ENCODE measurements at regions not wholly inside any gene's neighbourhood (a gene's known extent, or its start where the extent isn't known, plus 50 kb on each side); places are given as distances from the start of the nearest gene placed in this dataset.

- Histone ChIP-seq H2BK15ac (ENCODE audit: low read depth, low read length) (no peak overlapping the region), H3K4me2 (ENCODE audit: insufficient read depth, insufficient read length, low read length) (no peak overlapping the region), H3K79me2 (ENCODE audit: insufficient read depth, low read length) (no peaks in the 10 kb centered on the region), H2BK20ac (ENCODE audit: low read depth, low read length, poor library complexity, severe bottlenecking) (no peak overlapping the region), H3K18ac (ENCODE audit: insufficient read length, low read depth, low read length) (no peak overlapping the region), H3T11ph (ENCODE audit: low read length) (no peak overlapping the region), H3K27me3 (ENCODE audit: insufficient read depth, low read length) (no peaks in the 10 kb centered on the region), H4K20me1 (ENCODE audit: control insufficient read depth, insufficient read depth, insufficient read length) (no peaks in the 10 kb centered on the region), H2BK120ac (ENCODE audit: low read depth, low read length, poor library complexity, severe bottlenecking) (no peak overlapping the region), H2AFZ (ENCODE audit: low read length) (no peak overlapping the region), H4K8ac (replicated peaks; ENCODE audit: insufficient read length, low read depth, low read length) (no peak overlapping the region), H3K79me1 (ENCODE audit: insufficient read depth, low read depth, low read length, poor library complexity, severe bottlenecking) (no peaks in the 10 kb centered on the region), H4K5ac (ENCODE audit: insufficient read length, low read depth, low read length) (no peak overlapping the region), H3K27ac (ENCODE audit: insufficient read length, low read depth, low read length) (no peak overlapping the region), H3K23me2 (ENCODE audit: insufficient read length, low read depth, low read length, poor library complexity, severe bottlenecking) (no peaks in the 10 kb centered on the region), H4K91ac (ENCODE audit: insufficient read length, low read depth, low read length) (no peak overlapping the region), H3K23ac (ENCODE audit: insufficient read length, low read depth, low read length) (no peak overlapping the region), H3K56ac (ENCODE audit: insufficient read length, low read depth, low read length) (no peak overlapping the region), H2BK12ac (ENCODE audit: insufficient read length, low read depth, low read length) (no peak overlapping the region), H3K4ac (ENCODE audit: low read depth, low read length) (no peak overlapping the region), H3K14ac (ENCODE audit: insufficient read depth, low read length) (no peak overlapping the region), H3K9ac (ENCODE audit: extremely low read depth, insufficient read length, low read length) (no peak overlapping the region), H3K4me1 (ENCODE audit: insufficient read depth, low read length) (no peaks in the 10 kb centered on the region), H3K9me3 (ENCODE audit: control insufficient read depth, low read depth, low read length) (no peaks in the 10 kb centered on the region), H2AK5ac (ENCODE audit: insufficient read length, low read length) (no peak overlapping the region), H2BK5ac (ENCODE audit: insufficient read length, low read length) (no peak overlapping the region)
- WGBS (ENCODE audit: extremely low coverage, insufficient read length, low lambda C conversion rate): no CpG with 5 or more reads among the region's 5 CpGs
- no peaks in the 10 kb centered on the region for H3K9me3 Mint-ChIP-seq
- no peaks in the 10 kb centered on the region for H3K4me1 Mint-ChIP-seq
- TF ChIP-seq, protein P1, sequence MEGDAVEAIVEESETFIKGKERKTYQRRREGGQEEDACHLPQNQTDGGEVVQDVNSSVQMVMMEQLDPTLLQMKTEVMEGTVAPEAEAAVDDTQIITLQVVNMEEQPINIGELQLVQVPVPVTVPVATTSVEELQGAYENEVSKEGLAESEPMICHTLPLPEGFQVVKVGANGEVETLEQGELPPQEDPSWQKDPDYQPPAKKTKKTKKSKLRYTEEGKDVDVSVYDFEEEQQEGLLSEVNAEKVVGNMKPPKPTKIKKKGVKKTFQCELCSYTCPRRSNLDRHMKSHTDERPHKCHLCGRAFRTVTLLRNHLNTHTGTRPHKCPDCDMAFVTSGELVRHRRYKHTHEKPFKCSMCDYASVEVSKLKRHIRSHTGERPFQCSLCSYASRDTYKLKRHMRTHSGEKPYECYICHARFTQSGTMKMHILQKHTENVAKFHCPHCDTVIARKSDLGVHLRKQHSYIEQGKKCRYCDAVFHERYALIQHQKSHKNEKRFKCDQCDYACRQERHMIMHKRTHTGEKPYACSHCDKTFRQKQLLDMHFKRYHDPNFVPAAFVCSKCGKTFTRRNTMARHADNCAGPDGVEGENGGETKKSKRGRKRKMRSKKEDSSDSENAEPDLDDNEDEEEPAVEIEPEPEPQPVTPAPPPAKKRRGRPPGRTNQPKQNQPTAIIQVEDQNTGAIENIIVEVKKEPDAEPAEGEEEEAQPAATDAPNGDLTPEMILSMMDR (conservative IDR thresholded peaks at IDR 0.05): no peak
- no peak overlapping the region for H3K27ac Mint-ChIP-seq
- no peak overlapping the region for H3K4me3 Mint-ChIP-seq
- H3K27me3 Mint-ChIP-seq (ENCODE audit: low read depth): no peaks in the 10 kb centered on the region
- no peaks in the 10 kb centered on the region for H3K36me3 Mint-ChIP-seq (ENCODE audit: insufficient read depth in 1 of 3, low read depth in 3 of 3)
- DNase-seq: no peak
Measured at GRCh38 chr2:225867071-225867470, 467.6 kb downstream of the NYAP2 start.

All from H9 (cell line).